ENCODE measurements at regions not wholly inside any gene's neighbourhood (a gene's known extent, or its start where the extent isn't known, plus 50 kb on each side); places are given as distances from the start of the nearest gene placed in this dataset.

DNA sequence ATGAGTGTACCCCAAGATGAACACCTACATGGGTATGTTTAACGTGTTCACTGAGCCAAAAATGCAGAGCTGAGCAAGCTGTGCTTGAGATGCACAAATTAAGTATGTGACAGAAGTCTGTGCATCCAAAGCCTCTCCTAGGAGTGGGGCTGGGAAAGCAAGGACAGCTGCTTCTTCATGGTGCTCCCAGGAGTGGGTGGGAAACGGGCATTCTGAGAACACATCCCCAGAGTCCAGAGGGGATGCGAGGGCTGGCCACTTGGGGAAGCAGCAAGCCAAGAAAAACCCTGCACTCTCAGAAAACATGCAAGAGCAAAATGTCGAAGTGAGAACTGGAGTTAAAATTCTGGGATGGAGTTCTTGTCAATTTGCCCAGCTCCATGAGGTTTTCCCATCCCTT is 414.3 kb downstream of the BCAT1 start:
- no peak for TF ChIP-seq L3MBTL2 (conservative IDR thresholded peaks at IDR 0.05)
- no peak for TF ChIP-seq LEF1 (IDR thresholded peaks at IDR 0.05; ENCODE audit: borderline replicate concordance)
- no peak for TF ChIP-seq FOXM1 (IDR thresholded peaks at IDR 0.05; ENCODE audit: borderline replicate concordance)
- TF ChIP-seq BHLHE40 (IDR thresholded peaks at IDR 0.05; ENCODE audit: borderline replicate concordance), result no peak
- no peak for TF ChIP-seq SP1 (IDR thresholded peaks at IDR 0.05)
- no peak for TF ChIP-seq HDGF (IDR thresholded peaks at IDR 0.05; ENCODE audit: borderline replicate concordance)
